Right lobe of liver (tissue), 4 donors: ENCODE measurements at regions not wholly inside any gene's neighbourhood (a gene's known extent, or its start where the extent isn't known, plus 50 kb on each side); places are given as distances from the start of the nearest gene placed in this dataset.

ENCODE experiments used
- CTCF ChIP-seq, 4 donors: fragments of 200-600 bp in 3 of 4; fragments of 450-650 bp in 1 of 4; IDR thresholded peaks; one replicate each; pipeline versions ENCODE4 v1.5.1 to v1.8.0; 2016 to 2022; ENCODE audit warnings: antibody characterized with exemption in 4 of 4, mild to moderate bottlenecking in 2 of 4
- POLR2A ChIP-seq: fragments of 450-650 bp; IDR thresholded peaks from one replicate; pipeline ENCODE4 v1.6.1; 2017; ENCODE audit warnings: antibody characterized with exemption, mild to moderate bottlenecking
- donor health status: DM: no; HTN: no; CAD: no.
- donor health status: DM: no; HTN: no; CAD: no.
- donor health status: DM: no; HTN: yes; CAD: no.

GRCh38 chr3:194908496-194908895 lies 222.8 kb downstream of the FAM43A start:
- TF ChIP-seq CTCF (IDR thresholded peaks at IDR 0.05) (no peak), POLR2A (no peak)
